Mesothelial cell of epicardium (in vitro differentiated cells): ENCODE measurements at regions not wholly inside any gene's neighbourhood (a gene's known extent, or its start where the extent isn't known, plus 50 kb on each side); places are given as distances from the start of the nearest gene placed in this dataset.

Experiments used
- DNase-seq, 2 experiments: peaks; one replicate each; pipeline ENCODE4 v3.0.0; 2021; ENCODE audit warnings: low spot score in 2 of 2; ENCODE audit not compliant: unreplicated experiment in 2 of 2
- H3K27ac Mint-ChIP-seq: 2 replicates; pipeline ENCODE4 v1.8.0; 2021; ENCODE audit warnings: mixed read lengths
- H3K27me3 Mint-ChIP-seq: 2 replicates; pipeline ENCODE4 v1.8.0; 2021; ENCODE audit warnings: low read depth, mixed read lengths
- H3K36me3 Mint-ChIP-seq: 2 replicates; pipeline ENCODE4 v1.8.0; 2021; ENCODE audit warnings: mixed read lengths
- H3K4me1 Mint-ChIP-seq: 2 replicates; pipeline ENCODE4 v1.8.0; 2021; ENCODE audit warnings: mixed read lengths
- H3K4me3 Mint-ChIP-seq: 2 replicates; pipeline ENCODE4 v1.8.0; 2021; ENCODE audit warnings: mild to moderate bottlenecking, moderate library complexity, mixed read lengths
- H3K9me3 Mint-ChIP-seq: 2 replicates; pipeline ENCODE4 v1.8.0; 2021; ENCODE audit warnings: mixed read lengths
- CTCF ChIP-seq: fragments of 200-600 bp; sonication (generic); IDR thresholded peaks from one replicate; pipeline ENCODE4 v1.5.0; 2021; ENCODE audit warnings: antibody characterized with exemption; ENCODE audit not compliant: unreplicated experiment

- H3K27ac Mint-ChIP-seq, result no peak overlapping the region
- DNase-seq, result no peak
Observed at GRCh38 chr10:32155075-32155516, 98.9 kb upstream of the KIF5B start.

DNA sequence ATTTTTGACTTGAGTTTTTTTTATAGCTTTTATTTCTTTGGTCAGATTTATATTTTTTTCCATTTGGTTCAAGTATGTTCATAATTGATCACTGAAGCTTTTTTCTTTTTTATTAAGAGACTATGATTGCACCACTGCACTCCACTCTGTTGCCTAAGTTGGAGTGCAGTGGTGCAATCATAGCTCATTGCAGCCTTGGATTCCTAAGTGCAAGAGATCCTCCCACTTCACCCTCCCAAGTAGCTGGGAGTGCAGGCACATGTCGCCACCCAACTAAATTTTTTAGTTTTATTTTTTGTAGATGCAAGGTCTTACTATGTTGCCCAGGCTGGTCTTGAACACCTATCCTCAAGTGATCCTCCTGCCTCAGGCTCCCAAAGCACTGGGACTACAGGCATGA is 97.7 kb upstream of the KIF5B start:
- Mint-ChIP-seq H3K9me3 (peaks cover 24% of the 10 kb centered on the region), H3K27me3 (no peaks in the 10 kb centered on the region), H3K4me3 (no peak overlapping the region), H3K27ac (no peak overlapping the region), H3K36me3 (no peaks in the 10 kb centered on the region), H3K4me1 (peaks cover 11% of the 10 kb centered on the region)
- no peak for DNase-seq
- TF ChIP-seq CTCF, result no peak

More at GRCh38 chr10:32155075-32155516, 98.9 kb upstream of the KIF5B start:
- Mint-ChIP-seq H3K9me3 (peaks cover 24% of the 10 kb centered on the region), H3K4me3 (no peak overlapping the region), H3K4me1 (peaks cover 2% of the 10 kb centered on the region), H3K27me3 (no peaks in the 10 kb centered on the region), H3K36me3 (no peaks in the 10 kb centered on the region)
- no peak for TF ChIP-seq CTCF

- no peak for TF ChIP-seq CTCF
- no peak for DNase-seq
- peaks cover 12% of the 10 kb centered on the region for H3K4me1 Mint-ChIP-seq
- no peak overlapping the region for H3K4me3 Mint-ChIP-seq
- H3K36me3 Mint-ChIP-seq, result no peaks in the 10 kb centered on the region
- peaks cover 24% of the 10 kb centered on the region for H3K9me3 Mint-ChIP-seq
- H3K27me3 Mint-ChIP-seq, result no peaks in the 10 kb centered on the region
- H3K27ac Mint-ChIP-seq, result no peak overlapping the region
Observed at GRCh38 chr10:32153252-32153651, 97.0 kb upstream of the KIF5B start.

DNA sequence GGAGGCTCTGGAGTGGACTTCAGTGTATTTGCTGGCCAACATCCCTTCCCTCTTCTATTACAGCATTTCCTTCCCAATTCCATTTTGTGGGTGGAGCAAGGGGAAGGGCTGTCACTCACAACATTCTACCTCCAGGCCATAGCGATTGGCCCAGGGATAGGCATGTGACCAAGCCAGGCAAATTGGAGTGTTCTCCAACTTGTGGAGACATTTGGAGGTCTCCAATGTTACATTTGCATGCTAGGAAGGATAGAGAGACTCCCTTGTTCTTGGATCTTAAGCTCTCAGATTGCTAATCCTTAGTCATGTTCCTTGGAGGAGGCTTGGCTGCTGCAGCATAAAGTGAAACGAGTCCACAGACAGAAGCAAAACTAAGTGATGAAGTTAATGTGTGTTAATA is 95.6 kb upstream of the KIF5B start:
- no peak for TF ChIP-seq CTCF
- no peaks in the 10 kb centered on the region for H3K36me3 Mint-ChIP-seq
- H3K27ac Mint-ChIP-seq, result no peak overlapping the region
- peaks cover 12% of the 10 kb centered on the region for H3K4me1 Mint-ChIP-seq
- peaks cover 28% of the 10 kb centered on the region for H3K9me3 Mint-ChIP-seq
- DNase-seq, result no peak
- H3K27me3 Mint-ChIP-seq, result no peaks in the 10 kb centered on the region
- no peak overlapping the region for H3K4me3 Mint-ChIP-seq

- H3K27me3 Mint-ChIP-seq, result no peaks in the 10 kb centered on the region
- no peak for TF ChIP-seq CTCF
- H3K4me1 Mint-ChIP-seq, result peaks cover 12% of the 10 kb centered on the region
- peaks cover 28% of the 10 kb centered on the region for H3K9me3 Mint-ChIP-seq
- H3K4me3 Mint-ChIP-seq, result no peak overlapping the region
- no peak overlapping the region for H3K27ac Mint-ChIP-seq
- no peak for DNase-seq
- no peaks in the 10 kb centered on the region for H3K36me3 Mint-ChIP-seq
Observed at GRCh38 chr10:32150532-32151101, 94.4 kb upstream of the KIF5B start.
